Activated CD8-positive, alpha-beta T cell treated with anti-CD3 and anti-CD28 coated beads for 36 hours (primary cell): ENCODE measurements at regions not wholly inside any gene's neighbourhood (a gene's known extent, or its start where the extent isn't known, plus 50 kb on each side); places are given as distances from the start of the nearest gene placed in this dataset.

Experiments
- ATAC-seq: fragments of 200-7000 bp; cut with Tn5 transposase; one replicate; pipeline ENCODE4 v1.10.0; 2021; ENCODE audit warnings: mild to moderate bottlenecking, moderate library complexity
- CTCF ChIA-PET: fragments of 350-600 bp; sonication (Branson Sonifier 250); formaldehyde crosslinking; loops from one replicate; lab custom pipeline; 2021; ENCODE audit warnings: antibody characterized with exemption; lab: Charles Lee
- POLR2A ChIA-PET: fragments of 350-600 bp; sonication (Branson Sonifier 250); formaldehyde crosslinking; loops from one replicate; lab custom pipeline; 2021; ENCODE audit warnings: antibody characterized with exemption; lab: Charles Lee
- DNase-seq: peaks from one replicate; pipeline ENCODE4 v3.0.0-alpha.2; 2020
- H3K27ac Mint-ChIP-seq: one replicate; pipeline ENCODE4 v1.8.0; 2021; ENCODE audit warnings: mild to moderate bottlenecking, mixed read lengths
- H3K27me3 Mint-ChIP-seq: one replicate; pipeline ENCODE4 v1.8.0; 2021; ENCODE audit warnings: mixed read lengths
- H3K36me3 Mint-ChIP-seq: one replicate; pipeline ENCODE4 v1.8.0; 2021; ENCODE audit warnings: low read depth, mixed read lengths
- H3K4me1 Mint-ChIP-seq: one replicate; pipeline ENCODE4 v1.8.0; 2021; ENCODE audit warnings: low read depth, mixed read lengths
- H3K4me3 Mint-ChIP-seq: one replicate; pipeline ENCODE4 v1.8.0; 2021; ENCODE audit warnings: mild to moderate bottlenecking, moderate library complexity, mixed read lengths
- H3K9me3 Mint-ChIP-seq: one replicate; pipeline ENCODE4 v1.8.0; 2021; ENCODE audit warnings: mixed read lengths
- CTCF ChIP-seq: fragments of 200-600 bp; IDR thresholded peaks from one replicate; pipeline ENCODE4 v1.8.0; 2022; ENCODE audit warnings: antibody characterized with exemption, mild to moderate bottlenecking
- intact Hi-C: fragments of 100-400 bp; cut with micrococcal nuclease; formaldehyde crosslinking; loops from one replicate; pipeline ENCODE4 v1.10.0; 2022

- ChIA-PET POLR2A (no interaction called here), CTCF (interaction anchor here (1.4 kb wide), 1 partner anchor 34 kb away, joined by 3 read pairs; no protein-coding TSS in a partner anchor)
- Mint-ChIP-seq H3K9me3 (no peaks in the 10 kb centered on the region), H3K27ac (no peak overlapping the region), H3K36me3 (no peaks in the 10 kb centered on the region), H3K4me3 (no peak overlapping the region), H3K4me1 (no peaks in the 10 kb centered on the region), H3K27me3 (no peaks in the 10 kb centered on the region)
- ATAC-seq = no peak
- DNase-seq = no peak
- intact Hi-C loops = no loop called here
- TF ChIP-seq CTCF = no peak
Measured at GRCh38 chr15:98484914-98485313, 163.4 kb upstream of the IGF1R start.

GRCh38 chr15:98485451-98485850 is 162.9 kb upstream of the IGF1R start:
- ChIA-PET CTCF (interaction anchor here (1.4 kb wide), 1 partner anchor 34 kb away, joined by 3 read pairs; no protein-coding TSS in a partner anchor), POLR2A (no interaction called here)
- Mint-ChIP-seq H3K4me1 (no peaks in the 10 kb centered on the region), H3K9me3 (no peaks in the 10 kb centered on the region), H3K27me3 (no peaks in the 10 kb centered on the region), H3K27ac (no peak overlapping the region), H3K36me3 (no peaks in the 10 kb centered on the region), H3K4me3 (no peak overlapping the region)
- ATAC-seq (no peak), DNase-seq (no peak)
- intact Hi-C loops = no loop called here
- no peak for TF ChIP-seq CTCF

GRCh38 chr15:98493966-98494511 is 154.3 kb upstream of the IGF1R start:
- no peak overlapping the region for H3K4me3 Mint-ChIP-seq
- no peaks in the 10 kb centered on the region for H3K9me3 Mint-ChIP-seq
- ChIA-PET CTCF (no interaction called here), POLR2A (no interaction called here)
- H3K36me3 Mint-ChIP-seq = no peaks in the 10 kb centered on the region
- H3K27me3 Mint-ChIP-seq = peaks cover 2% of the 10 kb centered on the region
- H3K27ac Mint-ChIP-seq = no peak overlapping the region
- intact Hi-C loops = no loop called here
- DNase-seq = no peak
- no peak for ATAC-seq
- TF ChIP-seq CTCF = no peak
- no peaks in the 10 kb centered on the region for H3K4me1 Mint-ChIP-seq

GRCh38 chr15:98501192-98501591 is 147.1 kb upstream of the IGF1R start:
- Mint-ChIP-seq H3K27ac (no peak overlapping the region), H3K27me3 (peaks cover 24% of the 10 kb centered on the region), H3K9me3 (peaks cover 7% of the 10 kb centered on the region), H3K36me3 (no peaks in the 10 kb centered on the region), H3K4me1 (no peaks in the 10 kb centered on the region), H3K4me3 (no peak overlapping the region)
- POLR2A ChIA-PET = no interaction called here
- DNase-seq (no peak), ATAC-seq (no peak)
- intact Hi-C loops = no loop called here
- CTCF ChIA-PET = interaction anchor here (2.4 kb wide), 1 partner anchor 18 kb away, joined by 10 read pairs; no protein-coding TSS in a partner anchor
- TF ChIP-seq CTCF = no peak

GRCh38 chr15:98501632-98502031 is 146.7 kb upstream of the IGF1R start:
- H3K36me3 Mint-ChIP-seq = no peaks in the 10 kb centered on the region
- CTCF ChIA-PET = interaction anchor here (2.4 kb wide), 1 partner anchor 18 kb away, joined by 10 read pairs; no protein-coding TSS in a partner anchor
- DNase-seq (no peak), ATAC-seq (no peak)
- intact Hi-C loops = no loop called here
- H3K4me3 Mint-ChIP-seq = no peak overlapping the region
- no peak for TF ChIP-seq CTCF
- no peak overlapping the region for H3K27ac Mint-ChIP-seq
- peaks cover 7% of the 10 kb centered on the region for H3K9me3 Mint-ChIP-seq
- H3K4me1 Mint-ChIP-seq = no peaks in the 10 kb centered on the region
- H3K27me3 Mint-ChIP-seq = peaks cover 24% of the 10 kb centered on the region
- POLR2A ChIA-PET = no interaction called here
